ENCODE measurements at regions not wholly inside any gene's neighbourhood (a gene's known extent, or its start where the extent isn't known, plus 50 kb on each side); places are given as distances from the start of the nearest gene placed in this dataset.

GRCh38 chr1:239682960-239683359 is 296.6 kb downstream of the CHRM3 start (continued):
- TF ChIP-seq, protein P1, sequence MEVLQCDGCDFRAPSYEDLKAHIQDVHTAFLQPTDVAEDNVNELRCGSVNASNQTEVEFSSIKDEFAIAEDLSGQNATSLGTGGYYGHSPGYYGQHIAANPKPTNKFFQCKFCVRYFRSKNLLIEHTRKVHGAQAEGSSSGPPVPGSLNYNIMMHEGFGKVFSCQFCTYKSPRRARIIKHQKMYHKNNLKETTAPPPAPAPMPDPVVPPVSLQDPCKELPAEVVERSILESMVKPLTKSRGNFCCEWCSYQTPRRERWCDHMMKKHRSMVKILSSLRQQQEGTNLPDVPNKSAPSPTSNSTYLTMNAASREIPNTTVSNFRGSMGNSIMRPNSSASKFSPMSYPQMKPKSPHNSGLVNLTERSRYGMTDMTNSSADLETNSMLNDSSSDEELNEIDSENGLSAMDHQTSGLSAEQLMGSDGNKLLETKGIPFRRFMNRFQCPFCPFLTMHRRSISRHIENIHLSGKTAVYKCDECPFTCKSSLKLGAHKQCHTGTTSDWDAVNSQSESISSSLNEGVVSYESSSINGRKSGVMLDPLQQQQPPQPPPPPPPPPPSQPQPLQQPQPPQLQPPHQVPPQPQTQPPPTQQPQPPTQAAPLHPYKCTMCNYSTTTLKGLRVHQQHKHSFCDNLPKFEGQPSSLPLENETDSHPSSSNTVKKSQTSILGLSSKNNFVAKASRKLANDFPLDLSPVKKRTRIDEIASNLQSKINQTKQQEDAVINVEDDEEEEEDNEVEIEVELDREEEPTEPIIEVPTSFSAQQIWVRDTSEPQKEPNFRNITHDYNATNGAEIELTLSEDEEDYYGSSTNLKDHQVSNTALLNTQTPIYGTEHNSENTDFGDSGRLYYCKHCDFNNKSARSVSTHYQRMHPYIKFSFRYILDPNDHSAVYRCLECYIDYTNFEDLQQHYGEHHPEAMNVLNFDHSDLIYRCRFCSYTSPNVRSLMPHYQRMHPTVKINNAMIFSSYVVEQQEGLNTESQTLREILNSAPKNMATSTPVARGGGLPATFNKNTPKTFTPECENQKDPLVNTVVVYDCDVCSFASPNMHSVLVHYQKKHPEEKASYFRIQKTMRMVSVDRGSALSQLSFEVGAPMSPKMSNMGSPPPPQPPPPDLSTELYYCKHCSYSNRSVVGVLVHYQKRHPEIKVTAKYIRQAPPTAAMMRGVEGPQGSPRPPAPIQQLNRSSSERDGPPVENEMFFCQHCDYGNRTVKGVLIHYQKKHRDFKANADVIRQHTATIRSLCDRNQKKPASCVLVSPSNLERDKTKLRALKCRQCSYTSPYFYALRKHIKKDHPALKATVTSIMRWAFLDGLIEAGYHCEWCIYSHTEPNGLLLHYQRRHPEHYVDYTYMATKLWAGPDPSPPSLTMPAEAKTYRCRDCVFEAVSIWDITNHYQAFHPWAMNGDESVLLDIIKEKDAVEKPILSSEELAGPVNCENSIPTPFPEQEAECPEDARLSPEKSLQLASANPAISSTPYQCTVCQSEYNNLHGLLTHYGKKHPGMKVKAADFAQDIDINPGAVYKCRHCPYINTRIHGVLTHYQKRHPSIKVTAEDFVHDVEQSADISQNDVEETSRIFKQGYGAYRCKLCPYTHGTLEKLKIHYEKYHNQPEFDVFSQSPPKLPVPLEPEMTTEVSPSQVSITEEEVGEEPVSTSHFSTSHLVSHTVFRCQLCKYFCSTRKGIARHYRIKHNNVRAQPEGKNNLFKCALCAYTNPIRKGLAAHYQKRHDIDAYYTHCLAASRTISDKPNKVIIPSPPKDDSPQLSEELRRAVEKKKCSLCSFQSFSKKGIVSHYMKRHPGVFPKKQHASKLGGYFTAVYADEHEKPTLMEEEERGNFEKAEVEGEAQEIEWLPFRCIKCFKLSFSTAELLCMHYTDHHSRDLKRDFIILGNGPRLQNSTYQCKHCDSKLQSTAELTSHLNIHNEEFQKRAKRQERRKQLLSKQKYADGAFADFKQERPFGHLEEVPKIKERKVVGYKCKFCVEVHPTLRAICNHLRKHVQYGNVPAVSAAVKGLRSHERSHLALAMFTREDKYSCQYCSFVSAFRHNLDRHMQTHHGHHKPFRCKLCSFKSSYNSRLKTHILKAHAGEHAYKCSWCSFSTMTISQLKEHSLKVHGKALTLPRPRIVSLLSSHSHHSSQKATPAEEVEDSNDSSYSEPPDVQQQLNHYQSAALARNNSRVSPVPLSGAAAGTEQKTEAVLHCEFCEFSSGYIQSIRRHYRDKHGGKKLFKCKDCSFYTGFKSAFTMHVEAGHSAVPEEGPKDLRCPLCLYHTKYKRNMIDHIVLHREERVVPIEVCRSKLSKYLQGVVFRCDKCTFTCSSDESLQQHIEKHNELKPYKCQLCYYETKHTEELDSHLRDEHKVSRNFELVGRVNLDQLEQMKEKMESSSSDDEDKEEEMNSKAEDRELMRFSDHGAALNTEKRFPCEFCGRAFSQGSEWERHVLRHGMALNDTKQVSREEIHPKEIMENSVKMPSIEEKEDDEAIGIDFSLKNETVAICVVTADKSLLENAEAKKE (CRISPR knock-in tag; IDR thresholded peaks at IDR 0.05) = no peak

DNA sequence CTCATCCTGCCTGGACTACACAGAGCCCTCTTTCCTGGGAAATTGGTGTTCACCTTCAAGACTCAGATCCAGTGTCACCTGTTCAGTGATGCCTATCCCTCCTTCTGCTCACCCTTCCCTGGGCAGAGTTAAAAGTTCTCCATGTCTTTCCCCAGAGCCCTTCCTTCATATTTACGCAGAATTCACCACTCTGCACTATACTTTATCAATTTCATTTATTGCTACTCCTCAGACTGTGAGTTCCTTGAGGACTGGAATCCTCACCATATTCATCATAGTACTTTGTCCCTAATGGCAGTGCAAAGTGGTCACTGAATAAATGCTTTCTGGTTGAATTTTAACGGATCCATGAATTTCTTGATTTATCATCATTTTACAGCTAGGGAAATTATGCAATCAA is 300.0 kb downstream of the CHRM3 start:
- H3K4me1 Mint-ChIP-seq = no peaks in the 10 kb centered on the region
- no peak overlapping the region for H3K4me3 Mint-ChIP-seq
- H3F3A ChIP-seq (replicated peaks; ENCODE audit: low read depth) = no peaks in the 10 kb centered on the region
- H2AFZ ChIP-seq = no peak overlapping the region
- DNase-seq (ENCODE audit: low spot score) (no peak), ATAC-seq (no peak)
- no peaks in the 10 kb centered on the region for H3K27me3 Mint-ChIP-seq (ENCODE audit: insufficient read depth, low read depth, poor library complexity)
- H3K79me2 ChIP-seq (replicated peaks; ENCODE audit: insufficient read depth) = no peaks in the 10 kb centered on the region
- peaks cover 4% of the 10 kb centered on the region; the same call in 1 of the 2 replicates for H3K4me1 ChIP-seq (ENCODE audit: insufficient read depth)
- H3K36me3 ChIP-seq (ENCODE audit: insufficient read depth) = no peaks in the 10 kb centered on the region
- no peaks in the 10 kb centered on the region for H3K9me2 ChIP-seq (ENCODE audit: insufficient read depth)
- no peaks in the 10 kb centered on the region for H4K20me1 ChIP-seq (replicated peaks; ENCODE audit: insufficient read depth)
- no peak overlapping the region for H3K4me2 ChIP-seq
- no peak overlapping the region for H3K4me3 ChIP-seq
- H3K9me3 Mint-ChIP-seq = no peaks in the 10 kb centered on the region
- H3K27ac Mint-ChIP-seq = no peak overlapping the region
- no peaks in the 10 kb centered on the region for H3K36me3 Mint-ChIP-seq (ENCODE audit: low read depth)
- H3K27me3 ChIP-seq (ENCODE audit: insufficient read depth) = no peaks in the 10 kb centered on the region
- H3K27ac ChIP-seq (ENCODE audit: low read depth) = no peak overlapping the region
- TF ChIP-seq EZH2 (IDR thresholded peaks at IDR 0.05; ENCODE audit: low read depth, unreplicated experiment) (no peak), NANOG (IDR thresholded peaks at IDR 0.05; ENCODE audit: borderline replicate concordance) (no peak), ZNF331 (CRISPR knock-in tag; IDR thresholded peaks at IDR 0.05; ENCODE audit: low read depth) (no peak), JUNB (IDR thresholded peaks at IDR 0.05; ENCODE audit: unreplicated experiment) (no peak), CTCF (conservative IDR thresholded peaks at IDR 0.05; ENCODE audit: low read depth in 2 of 2) (no peak), POLR2AphosphoS5 (IDR thresholded peaks at IDR 0.05; ENCODE audit: low read depth) (no peak), STAT1 (IDR thresholded peaks at IDR 0.05; ENCODE audit: unreplicated experiment) (no peak), ZNF114 (CRISPR knock-in tag; IDR thresholded peaks at IDR 0.05) (no peak)
- TF ChIP-seq, protein P1 (CRISPR knock-in tag; IDR thresholded peaks at IDR 0.05) = no peak

All from GM23338 (cell line).